ENCODE measurements at regions not wholly inside any gene's neighbourhood (a gene's known extent, or its start where the extent isn't known, plus 50 kb on each side); places are given as distances from the start of the nearest gene placed in this dataset.

DNA sequence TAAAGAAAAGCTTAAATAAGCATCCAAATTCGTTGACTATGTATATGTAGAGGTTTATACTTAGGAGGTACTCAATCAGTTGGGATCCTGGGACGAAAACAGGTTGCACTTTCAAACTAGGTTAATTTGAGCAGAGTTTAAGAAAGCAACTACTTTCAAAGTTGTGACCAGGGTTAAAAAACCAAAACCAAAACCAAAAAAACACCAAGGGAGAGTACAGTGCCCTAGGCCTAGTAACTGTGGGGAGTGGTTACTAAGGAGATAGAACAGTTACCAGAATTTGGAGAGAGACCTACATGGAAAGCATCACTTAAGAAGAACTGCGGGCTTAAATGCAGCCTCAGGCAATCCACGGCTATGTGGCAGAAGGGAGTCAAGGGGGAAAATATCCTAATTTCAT is 148.3 kb downstream of the JRKL start:
- TF ChIP-seq, protein P1, sequence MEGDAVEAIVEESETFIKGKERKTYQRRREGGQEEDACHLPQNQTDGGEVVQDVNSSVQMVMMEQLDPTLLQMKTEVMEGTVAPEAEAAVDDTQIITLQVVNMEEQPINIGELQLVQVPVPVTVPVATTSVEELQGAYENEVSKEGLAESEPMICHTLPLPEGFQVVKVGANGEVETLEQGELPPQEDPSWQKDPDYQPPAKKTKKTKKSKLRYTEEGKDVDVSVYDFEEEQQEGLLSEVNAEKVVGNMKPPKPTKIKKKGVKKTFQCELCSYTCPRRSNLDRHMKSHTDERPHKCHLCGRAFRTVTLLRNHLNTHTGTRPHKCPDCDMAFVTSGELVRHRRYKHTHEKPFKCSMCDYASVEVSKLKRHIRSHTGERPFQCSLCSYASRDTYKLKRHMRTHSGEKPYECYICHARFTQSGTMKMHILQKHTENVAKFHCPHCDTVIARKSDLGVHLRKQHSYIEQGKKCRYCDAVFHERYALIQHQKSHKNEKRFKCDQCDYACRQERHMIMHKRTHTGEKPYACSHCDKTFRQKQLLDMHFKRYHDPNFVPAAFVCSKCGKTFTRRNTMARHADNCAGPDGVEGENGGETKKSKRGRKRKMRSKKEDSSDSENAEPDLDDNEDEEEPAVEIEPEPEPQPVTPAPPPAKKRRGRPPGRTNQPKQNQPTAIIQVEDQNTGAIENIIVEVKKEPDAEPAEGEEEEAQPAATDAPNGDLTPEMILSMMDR (conservative IDR thresholded peaks at IDR 0.05; ENCODE audit: low read depth, low read length) = no peak
- no peak for TF ChIP-seq EZH2 (IDR thresholded peaks at IDR 0.05; ENCODE audit: low read length, unreplicated experiment)
